GM19395 (cell line): ENCODE measurements at regions not wholly inside any gene's neighbourhood (a gene's known extent, or its start where the extent isn't known, plus 50 kb on each side); places are given as distances from the start of the nearest gene placed in this dataset.

ENCODE experiments used
- ATAC-seq: cut with Tn5 transposase; IDR thresholded peaks from one replicate; pipeline ENCODE4 v1.9.1; 2021; ENCODE audit warnings: mild to moderate bottlenecking, moderate library complexity; ENCODE audit not compliant: unreplicated experiment

DNA sequence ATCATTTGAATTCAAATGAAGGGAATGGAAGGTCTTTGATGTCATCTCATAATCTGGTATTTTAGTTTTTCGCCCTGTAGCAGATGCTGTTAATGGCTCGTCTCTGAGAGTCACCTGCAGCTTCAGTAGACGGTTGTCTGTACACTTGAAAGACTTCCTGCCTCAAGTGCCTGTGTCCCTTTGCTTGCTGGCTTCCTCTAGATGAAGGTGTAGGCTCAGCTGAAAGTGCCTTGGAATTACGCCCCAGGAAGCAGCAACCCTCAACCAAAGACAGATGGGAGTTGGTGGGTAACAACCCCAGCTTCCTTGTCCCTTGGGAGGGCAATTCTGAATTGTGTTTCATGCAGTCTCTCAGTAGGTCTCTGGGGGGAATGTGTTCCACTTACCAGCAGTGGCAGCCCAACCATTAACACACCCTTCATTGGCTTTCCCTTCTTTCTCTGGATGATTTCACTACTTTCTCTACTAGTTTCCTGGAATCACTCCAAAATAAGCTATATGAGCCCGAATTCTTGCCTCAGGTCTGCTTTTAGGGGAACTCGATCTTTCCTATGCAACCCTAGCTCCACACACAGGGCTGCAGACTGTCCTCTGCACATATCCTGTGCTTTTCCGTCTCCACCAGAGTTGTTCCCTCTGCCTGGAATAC, 395.6 kb downstream of the DMAC1 start:
- ATAC-seq: no peak

DNA sequence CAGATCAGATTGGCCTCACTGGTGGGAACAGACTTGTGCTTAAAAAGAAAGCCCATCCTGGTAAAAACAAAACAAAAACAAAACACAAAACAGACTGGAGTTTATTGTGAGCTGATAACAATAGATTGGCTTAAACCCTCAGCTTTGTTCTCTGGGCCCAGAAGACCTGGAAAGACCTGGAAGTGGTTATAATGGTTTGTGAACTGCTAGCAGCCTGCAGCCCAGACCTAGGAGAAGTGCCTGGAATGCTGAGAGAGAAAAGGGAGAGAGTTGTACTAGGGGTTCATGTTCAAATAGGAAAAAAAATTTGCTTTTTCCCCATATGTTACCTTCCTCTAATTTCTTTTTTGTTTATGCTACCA, 396.6 kb downstream of the DMAC1 start:
- ATAC-seq: no peak

- ATAC-seq: no peak
Measured at GRCh38 chr9:7402334-7403027, 397.1 kb downstream of the DMAC1 start.

DNA sequence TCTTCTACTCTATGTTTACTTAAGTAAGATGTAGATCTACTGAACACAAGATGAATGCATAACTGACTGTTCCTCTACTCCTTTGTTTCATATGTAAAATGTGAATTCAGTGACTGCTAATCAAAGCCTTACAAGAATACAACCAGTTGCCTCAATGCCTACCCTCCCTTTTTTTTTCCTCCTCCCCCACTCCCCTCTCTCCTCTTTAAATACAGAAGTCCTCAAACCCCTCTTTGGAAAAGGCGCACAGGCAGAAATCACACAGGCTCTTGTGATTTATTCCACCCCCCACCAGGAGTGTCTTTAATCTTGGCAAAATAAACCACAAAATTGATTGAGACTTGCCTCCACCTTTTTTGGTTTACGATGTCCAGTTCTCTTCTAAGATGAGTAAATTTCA, 398.5 kb downstream of the DMAC1 start:
- no peak for ATAC-seq

- no peak for ATAC-seq
Measured at GRCh38 chr9:7394002-7394774, 405.4 kb downstream of the DMAC1 start.

GRCh38 chr9:7392148-7392547, 407.4 kb downstream of the DMAC1 start:
- ATAC-seq: no peak

DNA sequence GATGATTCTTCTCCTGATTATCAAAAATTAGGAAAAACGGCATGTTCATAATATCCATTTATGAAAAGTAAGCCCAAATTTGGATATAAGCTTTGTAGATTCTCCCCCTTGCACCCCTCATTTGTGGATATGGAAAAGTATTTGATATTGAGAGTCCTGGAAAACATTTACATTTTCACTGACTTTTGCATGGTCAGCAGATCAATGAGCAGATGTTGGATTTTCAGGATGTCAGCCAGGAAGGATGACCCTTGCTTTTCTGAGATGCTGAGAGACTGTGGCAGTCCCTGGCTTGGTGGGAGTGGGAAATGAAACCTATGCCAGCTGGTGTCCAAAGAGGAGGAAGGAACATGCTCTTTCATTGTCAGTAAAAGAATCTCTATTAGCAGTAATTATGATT, 410.8 kb downstream of the DMAC1 start:
- ATAC-seq: no peak

- ATAC-seq: no peak
Measured at GRCh38 chr9:7387840-7388239, 411.7 kb downstream of the DMAC1 start.

GRCh38 chr9:7382304-7382703, 417.3 kb downstream of the DMAC1 start:
- ATAC-seq: no peak

DNA sequence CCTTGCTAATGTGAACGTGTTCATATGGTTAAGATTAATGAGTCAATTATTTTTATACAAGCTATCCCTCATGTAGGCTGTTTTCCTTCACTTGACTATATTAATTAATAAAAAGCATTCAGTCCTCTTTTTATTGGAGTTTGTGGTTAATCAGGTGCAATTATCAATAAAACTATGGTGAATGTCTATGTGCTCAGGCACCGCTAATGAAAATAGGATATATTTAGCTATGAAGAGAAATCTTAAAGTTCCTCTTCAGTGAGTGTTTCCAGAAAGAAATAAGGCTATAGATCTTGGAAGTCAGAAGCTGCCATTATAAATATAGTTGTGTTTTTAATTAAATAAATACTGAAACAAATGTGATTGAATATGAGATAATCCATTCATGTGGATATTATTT, 422.1 kb downstream of the DMAC1 start:
- ATAC-seq: no peak

DNA sequence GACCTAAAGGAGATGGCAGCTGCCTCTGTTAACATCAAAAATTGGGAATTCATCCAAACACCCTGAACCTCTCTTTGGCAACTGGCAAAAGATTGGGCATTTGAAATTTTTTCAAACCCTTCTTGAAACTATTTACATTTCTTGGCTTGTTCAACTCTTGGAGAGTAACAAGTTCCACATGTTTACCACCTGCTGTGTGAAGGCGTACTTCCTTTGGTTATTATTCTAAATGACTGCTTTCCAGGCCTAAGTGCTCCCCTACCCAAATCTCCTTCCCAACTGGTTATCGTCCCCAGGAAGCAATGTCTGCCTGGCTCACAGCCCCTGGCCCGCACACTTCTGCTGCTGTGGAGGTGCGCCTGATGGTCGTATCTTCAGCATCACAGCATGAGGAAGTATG, 422.7 kb downstream of the DMAC1 start:
- ATAC-seq: no peak

DNA sequence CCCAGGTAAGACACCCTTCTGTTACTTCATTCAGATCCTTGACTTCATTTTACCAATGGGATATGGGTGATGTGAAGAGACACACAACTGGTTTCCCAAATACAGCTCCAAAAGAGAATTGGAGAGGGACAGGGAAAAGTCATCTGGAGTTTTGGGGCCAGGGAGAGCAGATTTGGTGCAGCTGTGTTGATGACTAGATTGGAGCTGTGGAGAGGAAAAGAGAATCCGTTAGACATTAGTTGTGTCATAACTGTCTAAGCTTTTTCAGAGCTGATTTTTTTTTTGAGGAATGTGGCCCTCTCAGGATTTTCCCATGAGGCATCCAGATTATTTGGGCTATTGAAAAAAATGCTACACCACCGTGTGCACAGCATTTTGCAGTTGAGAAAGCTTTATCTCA, 423.4 kb downstream of the DMAC1 start:
- no peak for ATAC-seq

DNA sequence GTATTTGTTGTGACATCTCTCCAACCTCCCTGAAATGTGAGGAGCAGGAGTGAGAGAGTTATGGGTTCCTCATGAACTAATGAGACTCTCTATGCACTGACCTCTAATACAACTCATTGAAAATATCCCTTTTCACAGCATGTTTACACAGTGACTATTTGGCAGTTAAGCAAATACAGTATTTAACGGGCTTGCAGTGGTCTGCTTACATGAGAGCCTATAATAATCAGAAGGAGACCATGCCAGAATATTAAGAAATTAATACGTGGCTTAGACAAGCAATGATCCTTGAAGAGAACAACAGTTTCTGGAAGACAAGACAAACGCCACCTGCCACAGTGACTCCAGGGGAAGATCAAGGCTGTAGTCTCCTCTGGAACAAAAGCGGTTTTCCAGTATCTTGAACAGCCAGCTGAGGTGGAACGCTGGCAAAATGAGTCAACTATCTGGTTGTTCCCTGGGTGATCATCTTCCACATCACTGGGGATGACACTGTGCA, 424.5 kb downstream of the DMAC1 start:
- no peak for ATAC-seq

GRCh38 chr9:7370988-7371387, 428.6 kb downstream of the DMAC1 start:
- no peak for ATAC-seq

DNA sequence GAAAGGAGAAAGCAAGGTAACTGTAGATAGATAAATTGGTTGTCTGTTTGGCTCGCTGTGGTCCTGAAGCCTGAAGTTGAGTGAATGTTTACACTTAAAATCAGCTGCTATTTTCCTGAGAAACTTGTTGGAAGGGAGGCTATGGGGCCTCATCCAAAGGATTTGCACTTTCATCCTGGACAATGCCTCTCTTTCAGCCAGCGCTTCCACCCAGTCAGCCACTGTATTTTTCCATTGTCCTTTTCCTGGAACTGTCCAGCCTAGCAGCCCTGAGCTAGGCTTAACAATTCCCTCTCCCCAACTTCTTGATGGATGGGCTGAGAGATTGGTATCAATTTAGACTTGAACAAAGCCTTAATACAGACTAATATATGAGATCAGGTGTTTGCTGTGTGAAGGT, 429.2 kb downstream of the DMAC1 start:
- no peak for ATAC-seq

DNA sequence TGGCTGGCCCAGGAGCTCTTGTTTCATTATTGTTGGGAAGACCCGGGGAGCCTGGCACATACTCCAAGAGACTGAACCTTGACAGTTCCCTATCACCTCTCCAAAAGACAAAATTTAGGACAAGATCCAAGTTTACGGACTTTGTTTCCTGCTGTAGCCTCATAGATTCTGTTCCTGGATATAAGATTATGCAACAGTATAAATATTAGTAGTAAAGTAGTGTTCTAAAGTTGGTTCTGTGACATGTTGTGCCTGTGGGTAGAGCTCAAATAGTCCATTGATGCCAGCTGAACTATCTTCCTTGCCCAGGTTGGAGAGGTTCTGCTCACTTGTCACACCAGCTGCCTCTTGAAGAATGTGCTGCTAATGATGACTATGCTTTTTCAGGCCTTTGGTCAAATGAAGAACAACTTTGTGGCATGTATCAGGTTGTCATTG, 430.2 kb downstream of the DMAC1 start:
- ATAC-seq: no peak

DNA sequence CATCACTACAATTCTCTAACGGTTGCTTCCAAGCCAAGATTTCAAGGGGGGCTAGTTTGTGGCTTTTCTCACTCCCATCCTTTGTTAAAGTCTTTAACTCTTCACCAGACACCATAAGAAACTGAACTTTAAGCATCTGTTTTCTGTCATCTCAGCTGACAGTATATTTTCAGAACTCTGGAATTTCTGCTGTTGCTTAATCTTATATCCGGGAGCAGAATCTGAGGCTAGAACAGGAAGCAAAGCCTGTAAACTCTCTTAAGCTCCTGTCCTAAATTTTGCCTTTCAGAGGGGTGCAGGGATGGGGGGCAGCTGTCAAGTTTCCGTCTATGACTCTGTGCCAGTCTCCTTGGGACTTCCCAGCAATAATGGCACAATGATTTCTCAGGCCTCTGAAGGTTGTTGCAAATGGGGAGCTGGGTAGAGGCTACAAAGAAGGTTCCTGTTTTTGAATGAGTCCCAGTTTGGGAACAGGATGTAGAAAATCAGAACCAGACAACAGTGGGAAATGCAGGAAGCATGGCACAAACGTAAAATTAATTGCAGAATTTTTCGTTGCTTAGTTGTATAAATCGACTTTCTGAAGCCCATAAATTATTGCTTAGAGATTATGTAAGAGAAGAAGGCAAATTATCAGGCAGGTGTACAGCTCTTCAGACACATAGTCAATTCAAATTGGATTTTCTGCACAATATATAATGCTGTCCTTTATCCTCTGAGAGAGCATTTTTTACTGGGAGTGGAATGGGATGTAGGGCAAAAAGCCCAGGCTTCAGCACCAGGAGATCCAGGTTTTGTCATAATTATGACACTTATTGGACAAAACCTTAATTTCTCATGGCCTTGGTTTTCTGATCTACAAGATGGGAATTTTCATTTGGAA, 430.9 kb downstream of the DMAC1 start:
- no peak for ATAC-seq

- no peak for ATAC-seq
Measured at GRCh38 chr9:7367726-7368125, 431.9 kb downstream of the DMAC1 start.

DNA sequence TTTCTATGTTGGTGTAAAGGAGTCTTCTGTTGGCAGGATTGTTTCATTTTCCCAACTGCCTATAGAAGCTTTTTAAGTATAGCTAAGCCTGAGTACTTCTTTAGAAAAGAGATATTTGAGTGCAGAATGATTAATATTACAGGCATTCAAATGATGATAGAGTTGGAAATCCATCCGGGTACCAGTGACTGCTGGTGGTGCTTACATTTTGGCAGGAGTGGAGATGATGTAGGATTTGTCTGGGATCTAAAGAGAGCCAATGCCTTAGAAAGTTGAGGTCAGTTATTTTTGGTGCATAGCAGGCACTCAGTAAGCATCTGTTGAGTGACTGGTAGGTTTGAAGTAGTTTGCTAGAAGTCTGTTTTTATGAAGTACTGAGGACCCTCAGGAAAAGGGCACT, 433.5 kb downstream of the DMAC1 start:
- no peak for ATAC-seq

DNA sequence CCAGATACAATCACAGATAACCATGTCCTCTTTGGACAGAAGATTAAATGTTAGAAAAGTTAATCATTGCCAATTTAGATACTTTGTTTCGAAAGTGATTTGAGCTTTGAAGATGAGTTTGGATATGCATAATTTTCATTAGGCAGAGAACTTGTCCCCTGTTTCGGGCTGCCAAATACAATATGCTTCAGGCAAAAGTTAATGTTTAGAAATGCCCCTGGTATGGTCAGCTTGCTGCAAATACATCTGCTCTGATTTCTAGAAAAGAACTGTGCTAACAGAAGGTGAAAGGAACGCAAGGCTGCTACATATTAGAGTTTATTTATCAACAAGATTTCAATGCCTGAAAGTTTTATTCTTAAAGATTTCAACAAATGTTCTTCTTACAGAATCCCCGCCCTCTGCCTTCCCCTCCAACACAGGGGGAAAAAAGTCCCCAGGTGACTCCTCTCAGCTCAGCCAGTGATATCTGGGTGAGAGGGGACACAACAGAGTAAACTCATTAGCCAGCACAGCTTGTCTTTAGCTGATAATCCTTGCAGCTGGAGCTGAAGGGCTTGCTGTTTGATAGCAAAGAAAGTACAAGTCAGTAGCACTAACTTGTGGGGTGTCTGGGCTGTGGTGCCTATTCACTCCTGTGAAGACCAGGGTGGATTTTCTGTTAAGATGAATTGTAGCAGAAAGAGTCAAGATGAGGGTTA, 435.7 kb downstream of the DMAC1 start:
- no peak for ATAC-seq
